Ovary (tissue), 3 donors: ENCODE measurements at regions not wholly inside any gene's neighbourhood (a gene's known extent, or its start where the extent isn't known, plus 50 kb on each side); places are given as distances from the start of the nearest gene placed in this dataset.

Experiments
- CTCF ChIP-seq, 3 donors: fragments of 450-650 bp in 2 of 3; fragments of 200-600 bp in 1 of 3; IDR thresholded peaks; one replicate each; pipeline versions ENCODE4 v1.5.1 to v1.8.0; 2016 to 2022; ENCODE audit warnings: antibody characterized with exemption in 3 of 3, mild to moderate bottlenecking in 1 of 3
- EP300 ChIP-seq: sonication (generic); formaldehyde crosslinking; IDR thresholded peaks from one replicate; pipeline ENCODE4 v1.6.1; 2017; ENCODE audit warnings: antibody characterized with exemption
- POLR2A ChIP-seq: fragments of 450-650 bp; IDR thresholded peaks from one replicate; pipeline ENCODE4 v1.6.1; 2017; ENCODE audit warnings: antibody characterized with exemption, mild to moderate bottlenecking, moderate library complexity
- donor health status: DM: no; HTN: no; CAD: no.

- TF ChIP-seq CTCF (IDR thresholded peaks at IDR 0.05) (no peak), POLR2A (no peak), EP300 (no peak)
These were observed 1002.8 kb downstream of the NAALADL2 start for GRCh38 chr3:175861916-175862315.
